HG02588 (cell line): ENCODE measurements at regions not wholly inside any gene's neighbourhood (a gene's known extent, or its start where the extent isn't known, plus 50 kb on each side); places are given as distances from the start of the nearest gene placed in this dataset.

Source experiments
- ATAC-seq: cut with Tn5 transposase; IDR thresholded peaks from one replicate; pipeline ENCODE4 v1.9.1; 2021; ENCODE audit warnings: mild to moderate bottlenecking, moderate library complexity; ENCODE audit not compliant: unreplicated experiment

- no peak for ATAC-seq
Observed at GRCh38 chr9:97747201-97747965, 50.2 kb upstream of the XPA start.

DNA sequence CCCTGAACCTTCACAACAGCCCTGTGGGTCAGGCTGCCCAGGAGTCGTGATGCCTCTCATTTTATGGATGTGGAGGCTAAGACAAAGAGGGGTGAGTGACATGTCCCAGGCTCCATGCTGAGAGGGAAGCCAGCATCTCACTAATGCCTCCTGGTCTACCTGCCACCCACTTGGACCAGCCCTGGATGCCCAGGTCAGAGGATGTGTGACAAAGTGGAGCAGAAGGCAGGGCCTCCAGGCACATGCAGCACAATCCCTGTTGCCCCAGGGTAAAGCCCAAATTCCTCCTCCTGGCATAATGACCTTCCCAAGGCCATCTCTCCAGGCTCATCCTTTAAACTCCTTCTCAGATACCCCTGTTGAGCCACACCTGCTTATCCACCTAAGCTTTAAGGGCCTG is 51.4 kb upstream of the XPA start:
- no peak for ATAC-seq

DNA sequence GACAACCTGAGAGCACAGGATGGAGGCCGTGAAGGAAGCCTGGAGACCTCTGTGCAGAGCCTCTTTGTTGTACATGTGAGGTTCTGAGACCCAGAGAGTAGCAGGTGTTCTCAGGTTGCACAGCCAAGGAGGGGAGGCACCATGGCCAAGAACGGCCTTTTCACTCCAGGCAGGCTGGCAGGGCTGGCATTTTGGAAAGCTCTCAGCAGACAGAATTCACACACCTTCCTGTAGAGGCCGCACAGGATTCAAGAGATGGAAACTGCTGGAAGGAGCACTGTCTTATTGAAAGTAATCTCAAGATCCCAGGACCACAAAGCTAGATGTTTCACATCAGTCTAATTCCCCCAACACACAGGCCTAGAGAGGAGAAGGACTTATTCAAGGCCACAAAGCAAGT is 52.8 kb upstream of the XPA start:
- ATAC-seq, result no peak

DNA sequence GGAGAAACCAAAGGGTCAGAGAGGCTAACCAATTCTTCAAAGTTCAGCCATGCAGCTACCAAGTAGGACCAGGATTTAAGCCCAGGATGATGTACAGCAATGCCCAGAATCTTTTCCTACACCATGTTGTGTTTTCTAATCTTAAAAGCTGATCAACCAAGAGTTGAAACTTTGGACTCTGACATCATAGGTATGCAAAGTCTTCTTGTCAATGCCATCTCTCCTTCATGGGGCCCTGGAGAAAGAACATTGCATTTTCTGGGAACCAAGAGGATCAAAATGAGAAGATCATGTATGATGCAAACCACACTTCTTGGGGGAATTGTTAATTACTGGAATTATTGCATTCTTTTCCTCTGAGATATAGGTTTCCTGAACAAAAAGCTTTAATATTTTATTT is 54.4 kb upstream of the XPA start:
- ATAC-seq, result no peak

DNA sequence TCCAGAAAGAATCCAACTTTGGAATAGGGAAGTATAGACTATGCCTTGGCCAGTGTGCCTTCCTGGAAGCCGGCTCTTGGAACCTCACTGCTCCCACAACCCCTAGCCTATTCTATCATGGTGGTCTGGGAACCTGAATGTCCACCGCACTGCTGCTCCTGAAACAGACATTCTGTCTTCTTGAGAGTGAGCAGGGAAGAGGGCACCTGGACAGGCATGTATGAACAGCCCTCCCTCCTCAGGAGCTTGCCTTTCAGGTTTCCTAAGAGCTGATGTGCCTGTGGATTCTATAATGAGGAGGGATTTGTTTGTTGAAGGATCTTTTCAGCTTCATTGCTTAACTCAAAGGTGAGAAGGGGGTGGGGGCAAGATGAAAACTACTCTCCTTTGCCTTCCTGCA is 55.1 kb upstream of the XPA start:
- no peak for ATAC-seq

DNA sequence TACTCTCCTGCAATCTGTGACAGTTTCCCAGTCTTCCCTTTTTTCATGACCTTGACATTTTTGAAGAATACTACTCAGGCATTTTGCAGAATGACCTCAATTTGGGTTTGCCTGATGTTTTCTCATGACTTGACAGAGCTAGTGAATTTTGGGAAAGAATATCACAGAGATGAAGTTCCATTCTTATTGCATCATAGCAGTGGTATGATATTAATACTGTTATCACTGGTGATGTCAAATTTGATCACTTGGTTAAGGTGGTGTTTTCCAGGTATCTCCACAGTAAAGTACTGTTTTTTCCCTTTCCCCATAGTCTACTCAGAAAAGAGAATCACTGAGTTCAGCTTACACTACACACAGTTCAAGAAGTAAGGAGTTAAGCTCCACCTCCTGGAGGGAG is 56.2 kb upstream of the XPA start:
- ATAC-seq, result no peak

DNA sequence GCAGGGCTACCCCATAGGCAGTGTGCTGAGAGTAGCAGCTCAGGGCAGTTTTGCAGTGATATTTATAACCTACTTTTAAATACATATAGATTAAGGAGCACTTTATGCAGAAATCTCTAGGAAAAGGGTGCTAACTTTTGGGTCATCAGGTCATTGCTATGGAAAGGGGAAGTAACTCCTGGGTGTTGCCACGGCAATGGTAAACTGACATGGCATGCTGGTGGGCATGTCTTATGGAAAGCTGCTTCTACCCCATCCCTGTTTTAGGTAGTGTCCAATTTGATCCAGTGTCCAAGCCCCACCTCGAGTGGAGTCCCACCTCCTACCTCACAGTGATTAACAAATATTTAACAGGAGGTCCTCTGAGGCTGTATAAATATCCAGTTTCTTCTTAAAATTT is 56.8 kb upstream of the XPA start:
- no peak for ATAC-seq

DNA sequence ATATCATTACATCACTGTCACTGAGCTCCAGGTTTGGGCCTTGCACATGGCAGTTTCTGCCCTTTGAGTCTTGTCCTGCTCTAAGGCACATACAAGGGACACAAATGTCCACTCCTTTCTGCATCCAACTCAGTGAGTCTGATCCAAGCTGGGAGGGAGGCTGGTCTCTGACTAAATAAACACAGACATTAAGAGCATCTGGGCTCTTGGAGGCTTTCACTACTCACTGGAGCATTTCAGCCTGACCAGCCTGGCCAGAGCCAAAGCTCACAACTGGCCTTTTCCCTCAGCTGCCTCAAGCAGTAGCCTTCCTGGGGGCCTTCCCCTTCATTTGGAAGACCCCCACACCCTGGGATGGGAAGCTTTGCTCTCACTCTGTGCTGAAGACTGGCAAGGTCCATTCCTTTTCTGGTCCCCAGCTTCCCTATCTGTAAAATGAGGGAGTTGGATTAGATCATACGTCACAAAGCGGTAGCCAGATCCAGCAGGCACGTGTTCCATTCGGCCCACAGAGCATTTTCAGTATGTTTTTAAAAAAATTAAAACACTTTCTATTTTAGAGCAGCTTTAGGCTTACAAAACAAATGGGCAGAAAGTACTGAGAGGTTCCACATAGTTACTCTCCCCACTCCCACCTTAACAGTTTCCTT is 58.6 kb upstream of the XPA start:
- ATAC-seq, result no peak

GRCh38 chr9:97756991-97757390 is 59.9 kb upstream of the XPA start:
- no peak for ATAC-seq

- ATAC-seq, result no peak
Observed at GRCh38 chr9:97758334-97758916, 61.3 kb upstream of the XPA start.

- no peak for ATAC-seq
Observed at GRCh38 chr9:97759581-97760288, 62.6 kb upstream of the XPA start.

GRCh38 chr9:97761056-97761598 is 64.0 kb upstream of the XPA start:
- no peak for ATAC-seq

DNA sequence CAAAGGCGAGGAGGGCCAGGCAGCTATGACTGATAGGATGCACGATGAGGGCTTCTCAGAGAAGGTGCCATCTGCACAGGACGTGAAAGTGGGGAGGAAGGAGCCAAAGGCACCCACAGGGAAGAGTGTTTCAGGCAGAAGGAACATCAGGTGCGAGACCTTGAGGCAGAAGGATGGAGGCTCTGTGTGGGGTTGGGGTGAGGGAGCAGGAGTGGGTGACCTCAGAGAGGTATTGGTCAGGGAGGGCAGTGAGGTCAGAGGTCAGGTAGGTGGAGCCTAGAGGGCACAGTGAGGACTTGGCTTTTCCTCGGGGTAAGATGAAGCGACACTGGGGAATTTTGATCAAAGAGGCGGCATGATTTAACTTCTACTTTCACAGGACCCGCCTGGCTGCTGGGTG is 64.7 kb upstream of the XPA start:
- ATAC-seq, result no peak

DNA sequence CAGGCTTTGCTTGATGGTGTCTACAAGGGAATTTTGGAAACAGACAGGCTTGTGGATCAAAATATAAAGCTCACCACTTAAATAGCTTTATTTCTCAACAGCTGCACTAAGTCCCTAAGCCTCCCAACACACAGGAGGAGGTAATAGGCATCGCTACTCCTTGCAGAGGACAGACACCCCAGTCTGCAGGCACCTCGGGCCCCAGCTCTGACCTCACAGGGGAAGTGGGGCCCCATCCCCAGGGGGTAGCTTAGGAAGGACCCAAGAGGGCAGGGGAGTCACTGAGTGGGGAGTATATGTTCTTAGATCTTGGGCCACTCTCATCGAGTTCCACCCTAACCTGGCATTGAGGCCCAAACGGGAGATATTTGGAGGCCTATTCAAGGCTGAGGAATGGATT is 66.7 kb upstream of the XPA start:
- no peak for ATAC-seq

- ATAC-seq, result no peak
Observed at GRCh38 chr9:97766092-97766491, 69.0 kb upstream of the XPA start.

- no peak for ATAC-seq
Observed at GRCh38 chr9:97766610-97767009, 69.5 kb upstream of the XPA start.

- ATAC-seq, result no peak
Observed at GRCh38 chr9:97767891-97768290, 70.8 kb upstream of the XPA start.

DNA sequence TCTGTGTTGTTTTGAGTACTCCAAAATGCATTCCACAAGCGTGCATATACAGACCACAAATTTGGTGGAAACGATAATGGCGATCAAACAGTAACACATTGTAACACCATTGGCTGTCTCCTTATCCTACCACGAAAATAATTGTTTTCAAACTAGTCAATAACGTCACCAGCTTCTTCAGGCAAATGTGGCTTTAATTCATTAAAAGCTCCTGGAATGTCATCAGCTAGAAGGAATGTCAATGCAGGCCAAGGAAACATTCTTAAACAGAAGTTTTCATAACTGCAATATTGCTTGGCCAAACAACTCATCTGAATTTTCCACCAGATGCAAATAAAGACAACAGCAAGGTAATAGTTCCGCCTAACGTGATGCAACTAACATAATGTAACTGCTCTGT is 71.6 kb upstream of the XPA start:
- no peak for ATAC-seq

DNA sequence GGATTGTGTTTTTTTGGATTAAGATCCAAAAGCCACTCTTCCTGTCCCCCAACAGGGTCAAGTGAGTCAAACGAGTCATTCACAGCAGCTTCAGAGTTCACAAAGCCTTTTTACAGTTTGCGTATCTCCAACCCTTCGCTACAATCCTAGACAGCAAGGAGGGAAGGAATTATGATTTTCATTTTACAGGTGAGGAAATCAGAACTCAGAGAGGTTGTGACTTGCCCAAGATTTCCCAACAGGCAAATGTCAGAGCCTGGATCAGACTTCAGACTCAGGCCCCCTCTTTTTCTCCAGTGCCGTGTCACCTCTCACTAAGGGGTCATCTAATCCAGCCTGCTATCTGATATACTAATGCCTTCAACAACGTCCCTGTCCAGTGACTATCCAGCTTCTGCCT is 72.1 kb upstream of the XPA start:
- no peak for ATAC-seq

DNA sequence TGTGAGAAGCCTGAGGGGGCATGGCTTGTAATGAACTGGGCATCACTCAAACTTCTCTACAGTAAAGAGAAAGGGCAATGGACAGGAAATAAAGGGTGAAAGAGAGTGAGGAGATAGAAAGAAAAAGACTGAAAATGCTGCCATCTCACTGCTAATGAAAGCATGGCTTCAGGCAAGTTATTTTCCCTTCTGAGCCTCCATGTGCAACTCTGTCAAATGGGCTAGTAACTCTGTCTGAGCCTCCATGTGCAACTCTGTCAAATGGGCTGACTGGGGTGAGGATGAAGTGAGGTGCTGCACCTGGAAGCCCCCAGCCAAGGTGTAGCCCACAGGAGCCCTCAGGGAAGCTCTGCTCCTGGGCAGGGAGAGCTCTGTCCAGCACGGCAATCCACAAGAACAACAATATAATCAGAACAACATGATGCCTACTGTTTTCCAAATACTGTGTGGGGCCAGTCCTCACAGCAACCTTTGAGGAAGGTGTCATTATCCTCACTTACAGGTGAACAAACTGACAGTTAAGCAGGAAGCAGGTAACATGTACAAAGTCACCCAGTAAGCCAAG is 73.8 kb upstream of the XPA start:
- no peak for ATAC-seq

- ATAC-seq, result no peak
Observed at GRCh38 chr9:97771641-97772040, 74.5 kb upstream of the XPA start.
